Daoy (cell line): ENCODE measurements at regions not wholly inside any gene's neighbourhood (a gene's known extent, or its start where the extent isn't known, plus 50 kb on each side); places are given as distances from the start of the nearest gene placed in this dataset.

Source experiments
- DNase-seq: peaks from one replicate; pipeline ENCODE4 v3.0.0-alpha.2; 2015; ENCODE audit warnings: low read depth

- DNase-seq: no peak
These were observed 1471.8 kb downstream of the EFNB2 start for GRCh38 chr13:105063676-105064075.

- no peak for DNase-seq
These were observed 1475.7 kb downstream of the EFNB2 start for GRCh38 chr13:105059786-105060185.

- no peak for DNase-seq
These were observed 1476.9 kb downstream of the EFNB2 start for GRCh38 chr13:105058517-105058916.

DNA sequence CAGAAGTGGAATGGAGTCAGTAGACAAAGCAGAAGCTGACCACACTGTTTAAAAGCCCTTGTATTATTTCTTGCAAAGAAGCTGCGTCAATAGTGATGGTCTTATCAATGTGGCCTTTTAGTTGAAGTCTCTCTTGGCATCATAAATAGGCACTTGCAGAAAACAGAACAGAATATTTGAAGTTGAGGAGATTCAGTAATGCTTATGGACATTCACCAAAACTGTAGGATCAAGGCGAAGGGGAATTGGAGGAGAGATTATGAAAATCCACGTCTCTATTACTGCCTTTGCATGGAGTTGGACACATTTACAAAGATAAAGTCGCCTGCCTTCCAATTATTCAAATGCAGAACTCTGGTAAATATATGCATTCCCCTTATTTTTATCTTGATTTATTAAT, 1482.8 kb downstream of the EFNB2 start:
- DNase-seq: no peak

DNA sequence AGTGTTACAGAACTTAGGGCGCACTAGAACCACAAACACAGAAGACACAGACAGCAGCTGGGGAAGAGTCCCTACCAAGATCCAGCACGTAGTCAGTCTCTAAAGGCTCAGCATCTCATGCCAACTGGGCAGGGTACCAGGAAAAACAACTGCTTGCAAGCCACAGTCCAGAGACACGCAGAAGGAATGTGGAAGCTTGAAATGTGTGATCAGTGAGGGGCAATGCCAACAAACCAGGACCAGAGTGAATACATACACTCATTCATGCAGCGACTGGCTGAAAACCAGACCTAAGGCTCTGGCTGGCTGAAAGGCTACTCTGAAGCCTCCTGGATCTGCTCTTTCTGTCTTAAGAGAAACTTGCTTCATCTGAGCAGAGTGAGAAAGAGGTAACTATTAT, 1484.8 kb downstream of the EFNB2 start:
- peak; percentile 17 for DNase-seq

DNA sequence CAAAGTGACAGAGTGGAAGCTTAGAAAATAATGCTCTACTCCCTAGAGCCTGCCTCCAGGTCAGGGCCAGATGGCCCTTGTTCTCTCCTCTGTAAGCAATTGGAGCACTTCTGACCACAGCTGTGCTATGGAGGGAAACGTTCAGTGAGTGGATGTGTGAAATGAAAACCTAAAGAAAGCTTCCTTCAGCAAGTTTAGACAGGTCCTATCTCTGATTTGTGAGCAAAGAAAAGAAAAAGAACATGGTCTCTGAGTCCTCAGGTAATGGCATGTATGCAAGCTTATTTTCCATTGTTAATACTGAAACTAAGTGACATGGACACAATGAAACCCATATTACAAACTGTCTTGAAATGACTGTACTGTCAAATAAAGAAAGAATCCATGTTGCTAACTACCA, 1486.8 kb downstream of the EFNB2 start:
- DNase-seq: no peak

- DNase-seq: no peak
These were observed 1487.7 kb downstream of the EFNB2 start for GRCh38 chr13:105047676-105048295.

DNA sequence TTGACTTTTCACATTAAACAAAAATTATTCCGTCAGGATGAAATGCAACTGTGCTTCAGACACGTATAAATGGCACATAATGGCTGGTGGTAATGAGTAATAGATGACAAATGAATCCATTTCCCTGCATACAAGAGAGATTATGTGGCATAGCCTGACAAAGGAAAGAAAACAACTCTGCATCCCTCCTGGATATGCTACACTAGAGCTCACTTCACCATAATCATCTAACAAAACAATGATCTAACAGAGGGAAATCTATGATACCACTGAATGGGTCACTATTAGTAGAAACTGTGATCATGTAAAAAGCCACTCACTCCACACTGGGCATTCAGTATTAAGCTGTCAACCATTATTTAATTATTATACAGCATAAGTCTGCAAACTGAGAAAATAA, 1498.4 kb downstream of the EFNB2 start:
- DNase-seq: peak; percentile 25

GRCh38 chr13:105035092-105035491, 1500.4 kb downstream of the EFNB2 start:
- DNase-seq: no peak

GRCh38 chr13:105033999-105034398, 1501.5 kb downstream of the EFNB2 start:
- no peak for DNase-seq

- DNase-seq: no peak
These were observed 1504.2 kb downstream of the EFNB2 start for GRCh38 chr13:105031306-105031705.

GRCh38 chr13:105030851-105031250, 1504.6 kb downstream of the EFNB2 start:
- DNase-seq: no peak

- no peak for DNase-seq
These were observed 1516.4 kb downstream of the EFNB2 start for GRCh38 chr13:105019073-105019472.

- no peak for DNase-seq
These were observed 1519.2 kb downstream of the EFNB2 start for GRCh38 chr13:105016266-105016665.

- DNase-seq: peak; percentile 21
These were observed 1526.9 kb downstream of the EFNB2 start for GRCh38 chr13:105008604-105009003.

DNA sequence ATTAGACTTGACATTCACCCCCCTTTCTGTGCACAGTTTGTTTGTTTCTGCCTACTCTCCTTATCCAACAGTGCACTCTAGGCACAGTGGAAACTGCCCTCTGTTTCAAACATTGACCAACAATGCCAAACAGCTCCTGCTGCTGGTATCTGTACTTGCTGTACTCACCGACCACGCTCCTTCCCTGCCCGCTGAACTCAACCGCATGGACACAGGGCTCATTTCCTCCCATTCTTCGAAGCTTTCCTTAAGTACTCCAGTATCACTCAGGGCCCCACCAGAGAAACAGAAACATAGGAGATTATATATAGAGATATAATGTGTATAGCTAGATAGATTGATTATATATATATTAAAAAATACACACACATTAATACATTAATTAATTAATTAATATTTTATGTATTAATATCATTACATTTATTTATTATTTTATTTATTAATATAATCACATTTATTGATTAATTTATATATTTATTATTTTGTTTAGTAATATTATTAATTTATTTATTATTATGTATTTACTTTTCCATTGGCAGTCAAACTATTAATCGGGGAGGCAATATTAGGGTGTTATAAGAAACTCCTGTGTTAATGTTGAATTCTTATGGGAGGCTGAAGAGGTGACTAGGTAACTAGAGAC, 1528.2 kb downstream of the EFNB2 start:
- DNase-seq: peak; percentile 3

GRCh38 chr13:104996022-104996421, 1539.4 kb downstream of the EFNB2 start:
- no peak for DNase-seq

DNA sequence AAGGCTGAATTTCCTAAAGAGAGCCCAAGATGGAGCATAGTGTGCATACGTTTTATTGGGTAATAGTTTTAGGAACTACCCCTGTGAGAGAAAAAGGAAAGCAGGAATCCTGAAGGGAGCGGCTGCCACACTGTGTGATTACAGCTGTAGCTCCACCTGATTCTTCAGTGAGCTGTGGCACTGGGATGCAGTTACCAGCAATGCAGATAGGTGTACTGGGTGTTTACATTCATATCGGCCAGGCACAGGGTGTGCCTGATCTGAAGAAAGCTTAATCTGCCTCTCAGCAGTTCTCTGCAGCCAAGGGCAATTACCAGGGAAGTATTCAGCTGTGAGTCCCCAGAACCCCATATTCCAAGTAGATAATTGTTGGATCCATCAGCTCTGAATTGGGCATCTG, 1541.8 kb downstream of the EFNB2 start:
- DNase-seq: no peak

GRCh38 chr13:104987621-104988020, 1547.8 kb downstream of the EFNB2 start:
- no peak for DNase-seq

DNA sequence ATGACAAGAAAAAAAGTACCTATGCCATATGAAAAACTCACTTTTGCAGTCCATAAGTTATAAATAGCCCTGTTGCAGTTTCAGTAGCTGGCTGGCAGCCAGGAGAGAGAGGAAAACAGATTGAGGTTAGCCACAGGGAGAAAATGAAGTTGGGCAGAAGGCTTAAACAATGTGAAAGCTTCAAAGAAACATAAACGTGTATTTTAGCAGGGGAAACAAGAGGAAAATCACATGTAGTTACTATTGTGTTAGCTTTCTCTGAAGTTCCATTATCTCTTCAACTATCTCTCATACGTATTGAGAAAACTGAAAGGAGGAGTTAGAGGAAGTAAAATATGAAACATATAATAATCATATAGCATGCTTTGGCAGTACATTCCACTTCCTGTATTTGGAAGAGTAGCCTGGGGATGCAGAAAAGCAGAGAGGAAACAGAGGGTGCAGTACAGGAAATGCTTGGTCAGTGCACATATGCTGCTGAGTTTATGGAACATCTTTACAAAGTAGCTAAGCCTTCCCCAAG, 1551.1 kb downstream of the EFNB2 start:
- peak; percentile 10 for DNase-seq

- no peak for DNase-seq
These were observed 1551.9 kb downstream of the EFNB2 start for GRCh38 chr13:104983601-104984000.

- no peak for DNase-seq
These were observed 1554.9 kb downstream of the EFNB2 start for GRCh38 chr13:104980586-104980985.

DNA sequence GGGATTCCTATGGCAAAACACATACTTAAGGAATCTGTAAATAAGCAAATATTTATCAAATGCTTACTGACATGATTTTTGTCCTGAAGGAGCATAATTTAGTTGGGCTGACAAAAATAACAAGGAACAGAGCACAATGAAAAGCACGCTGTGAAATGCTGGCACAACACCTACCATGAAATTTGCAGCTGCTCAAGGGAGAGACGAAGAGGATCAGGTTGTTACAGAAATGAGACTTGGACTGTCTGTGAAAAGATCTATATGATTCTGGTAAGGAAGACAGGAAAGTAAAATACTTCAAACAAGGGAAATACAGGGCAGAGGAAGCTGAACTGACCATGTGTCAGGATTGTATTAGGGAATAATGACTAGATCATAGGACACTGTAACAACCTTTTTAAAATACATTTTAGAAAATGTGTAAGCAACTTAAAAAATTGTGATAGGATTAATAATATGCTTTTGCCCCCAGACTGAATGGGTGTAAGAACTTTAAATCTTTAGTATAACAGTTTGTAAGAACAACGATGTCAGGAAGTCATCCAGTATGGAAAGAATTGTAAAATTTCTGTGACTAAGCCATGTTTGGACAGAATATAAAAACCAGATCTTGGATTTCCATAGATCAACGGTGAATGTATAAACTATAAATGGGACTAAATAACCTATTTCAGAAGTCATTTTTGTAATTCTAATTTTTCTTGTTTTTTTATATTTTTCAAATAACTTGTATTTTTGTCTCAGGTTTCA, 1556.0 kb downstream of the EFNB2 start:
- DNase-seq: no peak
